ENCODE measurements at regions not wholly inside any gene's neighbourhood (a gene's known extent, or its start where the extent isn't known, plus 50 kb on each side); places are given as distances from the start of the nearest gene placed in this dataset.

DNA sequence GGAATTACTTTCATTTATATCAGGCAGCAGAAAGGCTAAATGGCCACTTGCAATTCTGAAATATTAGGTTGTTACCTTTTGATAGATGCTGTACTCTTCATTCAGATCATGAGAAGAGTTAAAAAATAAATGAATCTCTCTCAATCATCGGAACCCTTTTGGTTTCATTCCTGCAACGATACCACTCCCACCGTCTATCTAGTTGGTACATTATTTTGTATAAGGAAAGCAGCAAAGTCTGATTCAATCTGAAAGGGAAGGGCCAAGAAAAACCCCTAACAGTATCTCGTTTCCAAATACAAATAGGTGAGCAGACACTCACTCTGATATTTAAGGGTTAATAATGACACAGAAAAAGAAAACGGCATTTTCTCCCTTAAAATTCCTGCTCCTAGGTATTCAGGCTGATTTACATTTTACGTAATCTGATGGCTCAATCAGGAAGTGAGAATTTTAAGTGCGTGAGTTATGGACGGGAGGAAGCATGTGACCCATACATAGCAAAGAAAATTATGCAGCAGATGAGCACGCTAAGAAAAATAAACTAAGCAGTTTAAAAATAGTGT lies 209.4 kb upstream of the KLF14 start:
- Histone ChIP-seq H3K9ac (ENCODE audit: low read length) (peak overlapping the region; percentile 91), H3K23ac (ENCODE audit: low read length in 2 of 2) (no peak overlapping the region), H2BK12ac (ENCODE audit: low read length in 2 of 2) (peak overlapping the region in 1 of 2 experiments; percentile 54), H3K36me3 (ENCODE audit: control insufficient read depth in 1 of 2, insufficient read depth in 2 of 2, low read depth in 1 of 2, low read length in 2 of 2) (peaks cover 3 to 66% of the 10 kb centered on the region in 2 experiments), H4K8ac (ENCODE audit: low read length) (no peak overlapping the region), H3K79me1 (replicated peaks; ENCODE audit: low read length, poor library complexity, severe bottlenecking) (peaks cover 8% of the 10 kb centered on the region), H2AK5ac (ENCODE audit: low read length, severe bottlenecking) (no peak overlapping the region), H3K4me3 (ENCODE audit: insufficient read depth in 1 of 2, low read depth in 1 of 2, low read length in 2 of 2) (peak overlapping the region in 1 of 2 experiments; percentile 75), H3K18ac (ENCODE audit: low read depth in 1 of 2, low read length in 2 of 2) (no peak overlapping the region), H3K14ac (ENCODE audit: low read length in 2 of 2) (no peak overlapping the region), H3K9me3 (ENCODE audit: control insufficient read depth, low read length) (no peaks in the 10 kb centered on the region), H3K27ac (ENCODE audit: low read length, poor library complexity, severe bottlenecking) (no peak overlapping the region), H3K27me3 (ENCODE audit: control insufficient read depth in 1 of 2, insufficient read depth in 1 of 2, low read length in 2 of 2) (no peaks in the 10 kb centered on the region), H2BK120ac (ENCODE audit: low read depth, low read length) (no peak overlapping the region), H2BK15ac (ENCODE audit: low read depth, poor library complexity, severe bottlenecking) (no peak overlapping the region), H2AFZ (ENCODE audit: low read depth, low read length) (no peak overlapping the region), H3K4me1 (ENCODE audit: control insufficient read depth, insufficient read depth, low read depth, low read length) (peaks cover 8% of the 10 kb centered on the region), H2BK5ac (ENCODE audit: low read depth, low read length, poor library complexity, severe bottlenecking) (no peak overlapping the region), H4K91ac (ENCODE audit: low read length) (no peak overlapping the region), H3K4me2 (ENCODE audit: low read length, poor library complexity, severe bottlenecking) (peak overlapping the region; percentile 7), H3K4ac (ENCODE audit: low read depth in 1 of 2, low read length in 2 of 2) (no peak overlapping the region)
- peak; percentile 82 for DNase-seq
- 36% methylated on average over 6 of the region's 9 CpGs for WGBS

DNA sequence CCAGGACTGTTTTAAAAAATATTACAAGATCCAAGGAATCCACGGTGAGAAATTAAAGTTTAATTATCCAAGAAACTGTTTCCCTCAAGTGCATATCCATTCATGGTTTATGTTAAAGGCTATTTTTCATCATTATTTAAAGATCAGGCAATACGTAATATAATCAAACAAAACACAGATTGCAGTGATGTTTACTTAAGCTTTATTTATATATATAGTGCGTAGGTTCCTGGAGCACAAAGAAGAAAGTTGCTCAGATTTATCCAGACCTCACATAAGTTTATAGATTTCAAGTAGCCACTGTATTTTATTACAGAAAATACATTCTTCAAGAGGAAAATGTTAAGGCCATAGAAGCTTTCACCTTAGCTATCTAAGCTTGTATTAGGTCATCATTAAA lies 210.0 kb upstream of the KLF14 start:
- H3K27ac ChIP-seq (ENCODE audit: low read length, poor library complexity, severe bottlenecking), result no peak overlapping the region
- peaks cover 3 to 66% of the 10 kb centered on the region in 2 experiments for H3K36me3 ChIP-seq (ENCODE audit: control insufficient read depth in 1 of 2, insufficient read depth in 2 of 2, low read depth in 1 of 2, low read length in 2 of 2)
- no peaks in the 10 kb centered on the region for H3K27me3 ChIP-seq (ENCODE audit: control insufficient read depth in 1 of 2, insufficient read depth in 1 of 2, low read length in 2 of 2)
- H2BK12ac ChIP-seq (ENCODE audit: low read length in 2 of 2), result no peak overlapping the region
- no peak overlapping the region for H3K14ac ChIP-seq (ENCODE audit: low read length in 2 of 2)
- H3K9ac ChIP-seq (ENCODE audit: low read length), result peak overlapping the region; percentile 91
- H4K91ac ChIP-seq (ENCODE audit: low read length), result no peak overlapping the region
- peak overlapping the region in 1 of 2 experiments; percentile 75 for H3K4me3 ChIP-seq (ENCODE audit: insufficient read depth in 1 of 2, low read depth in 1 of 2, low read length in 2 of 2)
- no peak overlapping the region for H2BK120ac ChIP-seq (ENCODE audit: low read depth, low read length)
- no peak overlapping the region for H3K23ac ChIP-seq (ENCODE audit: low read length in 2 of 2)
- WGBS, result no CpG with 5 or more reads among the region's 3 CpGs
- peak; percentile 48 for DNase-seq
- H3K4ac ChIP-seq (ENCODE audit: low read depth in 1 of 2, low read length in 2 of 2), result no peak overlapping the region
- H3K4me1 ChIP-seq (ENCODE audit: control insufficient read depth, insufficient read depth, low read depth, low read length), result peaks cover 8% of the 10 kb centered on the region
- no peak overlapping the region for H2AFZ ChIP-seq (ENCODE audit: low read depth, low read length)
- H3K79me1 ChIP-seq (replicated peaks; ENCODE audit: low read length, poor library complexity, severe bottlenecking), result peaks cover 8% of the 10 kb centered on the region
- no peak overlapping the region for H3K18ac ChIP-seq (ENCODE audit: low read depth in 1 of 2, low read length in 2 of 2)
- H3K4me2 ChIP-seq (ENCODE audit: low read length, poor library complexity, severe bottlenecking), result no peak overlapping the region
- no peak overlapping the region for H2AK5ac ChIP-seq (ENCODE audit: low read length, severe bottlenecking)
- H3K9me3 ChIP-seq (ENCODE audit: control insufficient read depth, low read length), result no peaks in the 10 kb centered on the region
- no peak overlapping the region for H2BK15ac ChIP-seq (ENCODE audit: low read depth, poor library complexity, severe bottlenecking)
- H4K8ac ChIP-seq (ENCODE audit: low read length), result no peak overlapping the region
- H2BK5ac ChIP-seq (ENCODE audit: low read depth, low read length, poor library complexity, severe bottlenecking), result no peak overlapping the region

DNA sequence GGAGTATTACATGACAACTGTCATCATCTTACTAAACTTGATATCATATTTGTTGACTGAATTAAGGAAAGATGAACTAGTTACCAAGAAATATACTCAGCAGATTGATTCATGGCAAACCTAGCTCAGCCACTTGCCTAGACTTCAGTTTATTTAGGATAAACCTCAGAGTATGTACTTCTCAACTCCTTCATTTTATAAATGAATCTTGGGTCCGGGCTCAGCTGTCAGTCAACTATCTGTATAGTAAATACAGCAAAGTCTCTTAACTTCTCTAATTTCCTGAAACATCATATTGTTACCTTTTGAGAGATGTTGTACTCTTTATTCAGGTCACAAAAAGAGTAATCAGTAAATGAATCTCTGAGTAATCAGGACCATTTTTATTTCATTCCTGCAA lies 211.0 kb upstream of the KLF14 start:
- Histone ChIP-seq H3K4ac (ENCODE audit: low read depth in 1 of 2, low read length in 2 of 2) (no peak overlapping the region), H3K27me3 (ENCODE audit: control insufficient read depth in 1 of 2, insufficient read depth in 1 of 2, low read length in 2 of 2) (no peaks in the 10 kb centered on the region), H4K91ac (ENCODE audit: low read length) (no peak overlapping the region), H3K23ac (ENCODE audit: low read length in 2 of 2) (no peak overlapping the region), H3K18ac (ENCODE audit: low read depth in 1 of 2, low read length in 2 of 2) (no peak overlapping the region), H3K9me3 (ENCODE audit: control insufficient read depth, low read length) (no peaks in the 10 kb centered on the region), H3K4me1 (ENCODE audit: control insufficient read depth, insufficient read depth, low read depth, low read length) (peaks cover 8% of the 10 kb centered on the region), H2BK120ac (ENCODE audit: low read depth, low read length) (no peak overlapping the region), H3K9ac (ENCODE audit: low read length) (peak overlapping the region; percentile 91), H2BK12ac (ENCODE audit: low read length in 2 of 2) (no peak overlapping the region), H2AFZ (ENCODE audit: low read depth, low read length) (no peak overlapping the region), H2BK5ac (ENCODE audit: low read depth, low read length, poor library complexity, severe bottlenecking) (no peak overlapping the region), H3K4me2 (ENCODE audit: low read length, poor library complexity, severe bottlenecking) (no peak overlapping the region), H2BK15ac (ENCODE audit: low read depth, poor library complexity, severe bottlenecking) (no peak overlapping the region), H3K14ac (ENCODE audit: low read length in 2 of 2) (no peak overlapping the region), H3K79me1 (replicated peaks; ENCODE audit: low read length, poor library complexity, severe bottlenecking) (peaks cover 6% of the 10 kb centered on the region), H4K8ac (ENCODE audit: low read length) (no peak overlapping the region), H3K36me3 (ENCODE audit: control insufficient read depth in 1 of 2, insufficient read depth in 2 of 2, low read depth in 1 of 2, low read length in 2 of 2) (peaks cover 3 to 72% of the 10 kb centered on the region in 2 experiments), H2AK5ac (ENCODE audit: low read length, severe bottlenecking) (no peak overlapping the region), H3K4me3 (ENCODE audit: insufficient read depth in 1 of 2, low read depth in 1 of 2, low read length in 2 of 2) (no peak overlapping the region), H3K27ac (ENCODE audit: low read length, poor library complexity, severe bottlenecking) (no peak overlapping the region)
- DNase-seq, result no peak
- no CpG with 5 or more reads among the region's 1 CpG for WGBS

DNA sequence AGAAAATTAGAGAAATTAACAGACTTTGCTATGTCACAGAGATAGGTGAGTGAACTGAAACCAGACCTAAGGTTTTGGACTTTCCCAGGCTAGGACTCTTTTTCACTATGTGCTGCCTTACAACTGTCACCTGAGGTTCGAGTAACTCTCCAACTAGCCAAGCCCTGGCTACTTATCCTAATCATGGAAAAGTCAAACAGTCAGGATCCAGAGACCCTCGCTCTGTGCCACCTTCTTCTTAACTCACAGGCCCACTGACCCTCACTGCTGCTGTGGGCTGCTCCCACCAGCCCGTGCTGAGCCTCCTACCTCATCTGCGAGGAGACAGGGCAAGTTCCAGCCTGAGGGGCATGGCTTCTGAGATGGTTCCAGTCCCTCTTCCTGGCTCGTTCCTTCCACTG lies 211.4 kb upstream of the KLF14 start:
- Histone ChIP-seq H3K9me3 (ENCODE audit: control insufficient read depth, low read length) (no peaks in the 10 kb centered on the region), H2AK5ac (ENCODE audit: low read length, severe bottlenecking) (no peak overlapping the region), H2BK120ac (ENCODE audit: low read depth, low read length) (no peak overlapping the region), H3K18ac (ENCODE audit: low read depth in 1 of 2, low read length in 2 of 2) (peak overlapping the region; percentile 81 to 82), H2BK12ac (ENCODE audit: low read length in 2 of 2) (peak overlapping the region; percentile 28 to 87), H3K79me1 (replicated peaks; ENCODE audit: low read length, poor library complexity, severe bottlenecking) (peaks cover 6% of the 10 kb centered on the region), H3K36me3 (ENCODE audit: control insufficient read depth in 1 of 2, insufficient read depth in 2 of 2, low read depth in 1 of 2, low read length in 2 of 2) (peaks cover 3 to 75% of the 10 kb centered on the region in 2 experiments), H3K4me1 (ENCODE audit: control insufficient read depth, insufficient read depth, low read depth, low read length) (peaks cover 8% of the 10 kb centered on the region), H3K4ac (ENCODE audit: low read depth in 1 of 2, low read length in 2 of 2) (peak overlapping the region in 1 of 2 experiments; percentile 71), H3K23ac (ENCODE audit: low read length in 2 of 2) (no peak overlapping the region), H2BK15ac (ENCODE audit: low read depth, poor library complexity, severe bottlenecking) (no peak overlapping the region), H3K27me3 (ENCODE audit: control insufficient read depth in 1 of 2, insufficient read depth in 1 of 2, low read length in 2 of 2) (no peaks in the 10 kb centered on the region), H2BK5ac (ENCODE audit: low read depth, low read length, poor library complexity, severe bottlenecking) (no peak overlapping the region), H3K27ac (ENCODE audit: low read length, poor library complexity, severe bottlenecking) (no peak overlapping the region), H4K91ac (ENCODE audit: low read length) (peak overlapping the region; percentile 55), H3K14ac (ENCODE audit: low read length in 2 of 2) (peak overlapping the region in 1 of 2 experiments; percentile 91), H3K4me2 (ENCODE audit: low read length, poor library complexity, severe bottlenecking) (no peak overlapping the region), H3K9ac (ENCODE audit: low read length) (peak overlapping the region; percentile 91), H4K8ac (ENCODE audit: low read length) (peak overlapping the region; percentile 74), H3K4me3 (ENCODE audit: insufficient read depth in 1 of 2, low read depth in 1 of 2, low read length in 2 of 2) (no peak overlapping the region), H2AFZ (ENCODE audit: low read depth, low read length) (no peak overlapping the region)
- no peak for DNase-seq
- 97% methylated on average over 4 of the region's 5 CpGs for WGBS

Measured in mesenchymal stem cell (in vitro differentiated cells and primary cell).